Urothelium cell line (cell line): ENCODE measurements at regions not wholly inside any gene's neighbourhood (a gene's known extent, or its start where the extent isn't known, plus 50 kb on each side); places are given as distances from the start of the nearest gene placed in this dataset.
"Not testable (repeated sequence)": the region's sequence is repeated elsewhere in the genome, so short reads cannot be mapped to it uniquely, and the experiment has no call there.

Source experiments
- DNase-seq: peaks from one replicate; pipeline ENCODE4 v3.0.0; 2011; ENCODE audit warnings: low spot score, mixed read lengths
- FAIRE-seq: peaks from 2 replicates; lab custom pipeline; 2011; peaks lifted over from hg19 to GRCh38; lab: Jason Lieb, UNC

- peak; percentile 71 for FAIRE-seq
- DNase-seq = no peak
Observed at GRCh38 chr2:120528051-120528692, 182.2 kb downstream of the INHBB start.

- FAIRE-seq (peak; percentile 23), DNase-seq (no peak)
Observed at GRCh38 chr2:120528693-120529076, 182.7 kb downstream of the INHBB start.

- DNase-seq = no peak
- no peak for FAIRE-seq
Observed at GRCh38 chr2:120530781-120531180, 184.8 kb downstream of the INHBB start.

GRCh38 chr2:120531365-120531764 lies 185.4 kb downstream of the INHBB start:
- FAIRE-seq = no peak
- no peak for DNase-seq

- no peak for DNase-seq
Observed at GRCh38 chr2:120531863-120532600, 186.1 kb downstream of the INHBB start.

GRCh38 chr2:120533625-120534024 lies 187.7 kb downstream of the INHBB start:
- DNase-seq (no peak), FAIRE-seq (no peak)

More at GRCh38 chr2:120531863-120532600, 186.1 kb downstream of the INHBB start:
- FAIRE-seq = peak; percentile 63

GRCh38 chr2:120534457-120534856 lies 188.5 kb downstream of the INHBB start:
- FAIRE-seq = no peak
- DNase-seq = no peak

GRCh38 chr2:120535081-120535480 lies 189.1 kb downstream of the INHBB start:
- DNase-seq = no peak
- peak; percentile 59 for FAIRE-seq

- DNase-seq (no peak), FAIRE-seq (no peak)
Observed at GRCh38 chr2:120536141-120536540, 190.2 kb downstream of the INHBB start.

- FAIRE-seq = peak; percentile 95
- DNase-seq = no peak
Observed at GRCh38 chr2:120538691-120539423, 192.9 kb downstream of the INHBB start.

GRCh38 chr2:120539424-120539936 lies 193.5 kb downstream of the INHBB start:
- FAIRE-seq = no peak
- no peak for DNase-seq

- FAIRE-seq (peak; percentile 99), DNase-seq (peak; percentile 97)
Observed at GRCh38 chr2:120539937-120540718, 194.2 kb downstream of the INHBB start.

- FAIRE-seq (no peak), DNase-seq (peak; percentile 51)
Observed at GRCh38 chr2:120540719-120541552, 194.7 kb upstream of the GLI2 start.

GRCh38 chr2:120541553-120541932 lies 194.1 kb upstream of the GLI2 start:
- DNase-seq = peak; percentile 76

GRCh38 chr2:120541972-120542670 lies 193.5 kb upstream of the GLI2 start:
- no peak for FAIRE-seq
- no peak for DNase-seq

More at GRCh38 chr2:120541553-120541932, 194.1 kb upstream of the GLI2 start:
- peak; percentile 97 for FAIRE-seq

GRCh38 chr2:120542911-120543527 lies 192.6 kb upstream of the GLI2 start:
- DNase-seq (no peak), FAIRE-seq (peak; percentile 76)

- no peak for DNase-seq
Observed at GRCh38 chr2:120543899-120544298, 191.8 kb upstream of the GLI2 start.

GRCh38 chr2:120544522-120544921 lies 191.1 kb upstream of the GLI2 start:
- no peak for FAIRE-seq
- no peak for DNase-seq

More at GRCh38 chr2:120543899-120544298, 191.8 kb upstream of the GLI2 start:
- FAIRE-seq = no peak

- FAIRE-seq, DNase-seq: not testable (repeated sequence)
Observed at GRCh38 chr2:120545007-120545406, 190.7 kb upstream of the GLI2 start.
